Keratinocyte (primary cell): ENCODE measurements at regions not wholly inside any gene's neighbourhood (a gene's known extent, or its start where the extent isn't known, plus 50 kb on each side); places are given as distances from the start of the nearest gene placed in this dataset.

Source experiments
- DNase-seq: peaks from one replicate; pipeline ENCODE4 v3.0.0-alpha.2; 2011; ENCODE audit warnings: low read depth, missing footprints, low spot score
- FAIRE-seq: peaks from 2 replicates; lab custom pipeline; 2011; peaks lifted over from hg19 to GRCh38; lab: Jason Lieb, UNC
- H2AFZ ChIP-seq: 2 replicates; pipeline ENCODE4 v1.6.0; 2012; ENCODE audit warnings: low read length, control low read depth, inconsistent platforms; ENCODE audit not compliant: control insufficient read depth
- H3K27ac ChIP-seq: 2 replicates; pipeline ENCODE4 v1.5.1; 2011; ENCODE audit warnings: low read length; ENCODE audit not compliant: control insufficient read depth, insufficient read depth
- H3K27me3 ChIP-seq: 3 replicates; pipeline ENCODE4 v1.6.0; 2011; ENCODE audit warnings: low read length; ENCODE audit not compliant: control insufficient read depth, insufficient read depth; ENCODE audit errors: extremely low read depth
- H3K36me3 ChIP-seq, 2 experiments: 2 replicates in 1 of 2; 3 replicates in 1 of 2; pipeline ENCODE4 v1.5.1; 2011; ENCODE audit warnings: low read length in 2 of 2, mild to moderate bottlenecking in 1 of 2; ENCODE audit not compliant: control insufficient read depth in 2 of 2, insufficient read depth in 2 of 2; ENCODE audit errors: extremely low read depth in 1 of 2
- H3K4me1 ChIP-seq: 3 replicates; pipeline ENCODE4 v1.5.1; 2011; ENCODE audit warnings: low read length; ENCODE audit not compliant: control insufficient read depth, insufficient read depth; ENCODE audit errors: extremely low read depth
- H3K4me2 ChIP-seq: 3 replicates; pipeline ENCODE4 v1.6.0; 2011; ENCODE audit warnings: low read depth, low read length; ENCODE audit not compliant: control insufficient read depth, insufficient read depth; ENCODE audit errors: extremely low read depth
- H3K4me3 ChIP-seq, 3 experiments: fragments of 200-600 bp in 1 of 3; sonication (generic) in 1 of 3; 2 replicates in 2 of 3; 3 replicates in 1 of 3; pipeline ENCODE4 v1.5.1; 2011 to 2016; ENCODE audit warnings: low read length in 3 of 3, mild to moderate bottlenecking in 3 of 3, control low read depth in 2 of 3, inconsistent platforms in 1 of 3, low read depth in 1 of 3, mixed read lengths in 1 of 3, mixed run types in 1 of 3, moderate library complexity in 1 of 3; ENCODE audit not compliant: control insufficient read depth in 2 of 3, insufficient read depth in 2 of 3; ENCODE audit errors: extremely low read depth in 1 of 3
- H3K79me2 ChIP-seq: 2 replicates; pipeline ENCODE4 v1.6.0; 2012; ENCODE audit warnings: low read length; ENCODE audit not compliant: control insufficient read depth, insufficient read depth
- H3K9ac ChIP-seq: 3 replicates; pipeline ENCODE4 v1.6.0; 2011; ENCODE audit warnings: low read length; ENCODE audit not compliant: control insufficient read depth, insufficient read depth; ENCODE audit errors: extremely low read depth
- H3K9me1 ChIP-seq: 3 replicates; pipeline ENCODE4 v1.6.0; 2011; ENCODE audit warnings: low read length; ENCODE audit not compliant: control insufficient read depth, insufficient read depth; ENCODE audit errors: extremely low read depth
- H3K9me3 ChIP-seq: 2 replicates; pipeline ENCODE4 v1.5.1; 2012; ENCODE audit warnings: low read depth, low read length; ENCODE audit not compliant: control insufficient read depth
- H4K20me1 ChIP-seq: 3 replicates; pipeline ENCODE4 v1.6.0; 2011; ENCODE audit warnings: low read length; ENCODE audit not compliant: control insufficient read depth, insufficient read depth; ENCODE audit errors: extremely low read depth
- CTCF ChIP-seq, 3 experiments: IDR thresholded peaks in 1 of 3; conservative IDR thresholded peaks in 1 of 3; optimal IDR thresholded peaks in 1 of 3; 2 replicates in 2 of 3; 3 replicates in 1 of 3; pipeline versions ENCODE3 to v1.5.1; 2011; ENCODE audit warnings: low read length in 3 of 3, mild to moderate bottlenecking in 3 of 3, moderate library complexity in 2 of 3, control low read depth in 1 of 3, inconsistent platforms in 1 of 3; ENCODE audit not compliant: insufficient read depth in 2 of 3; ENCODE audit errors: extremely low read depth in 1 of 3
- EZH2 ChIP-seq: IDR thresholded peaks from one replicate; pipeline ENCODE4 v1.6.1; 2012; ENCODE audit warnings: inconsistent platforms, mild to moderate bottlenecking, low read length, moderate library complexity
- dilution Hi-C: fragments of 300-500 bp; cut with MboI; formaldehyde crosslinking; loops from one replicate; pipeline ENCODE4 v1.7.0; 2020; ENCODE audit warnings: low sequenced_read_pairs; ENCODE audit not compliant: extremely low pct_ligation_motif_present

GRCh38 chr5:34535944-34536623 is 120.0 kb upstream of the RAI14 start:
- Histone ChIP-seq H3K9ac (no peak overlapping the region), H3K27ac (no peak overlapping the region), H3K9me1 (no peaks in the 10 kb centered on the region), H3K4me2 (no peak overlapping the region), H3K4me3 (no peak overlapping the region), H3K79me2 (no peaks in the 10 kb centered on the region), H3K36me3 (no peaks in the 10 kb centered on the region), H4K20me1 (no peaks in the 10 kb centered on the region), H2AFZ (no peak overlapping the region), H3K4me1 (peaks cover 12% of the 10 kb centered on the region), H3K9me3 (no peaks in the 10 kb centered on the region), H3K27me3 (no peaks in the 10 kb centered on the region)
- FAIRE-seq (no peak), DNase-seq (no peak)
- dilution Hi-C loops = no loop called here
- TF ChIP-seq CTCF (optimal IDR thresholded peaks at IDR 0.05 in 1 of 3, IDR thresholded peaks at IDR 0.05 in 1 of 3, conservative IDR thresholded peaks at IDR 0.05 in 1 of 3; ENCODE audit: extremely low read depth in 1 of 3, insufficient read depth in 2 of 3, low read length in 3 of 3) = no peak
- TF ChIP-seq EZH2 = no peak

GRCh38 chr5:34536699-34537098 is 119.4 kb upstream of the RAI14 start:
- TF ChIP-seq EZH2 = no peak
- TF ChIP-seq CTCF (optimal IDR thresholded peaks at IDR 0.05 in 1 of 3, IDR thresholded peaks at IDR 0.05 in 1 of 3, conservative IDR thresholded peaks at IDR 0.05 in 1 of 3; ENCODE audit: extremely low read depth in 1 of 3, insufficient read depth in 2 of 3, low read length in 3 of 3) = no peak
- H3K4me3 ChIP-seq = no peak overlapping the region
- H3K9me3 ChIP-seq = no peaks in the 10 kb centered on the region
- dilution Hi-C loops = no loop called here
- no peak overlapping the region for H3K9ac ChIP-seq
- no peak for DNase-seq
- FAIRE-seq = no peak
- no peaks in the 10 kb centered on the region for H3K27me3 ChIP-seq
- no peaks in the 10 kb centered on the region for H3K36me3 ChIP-seq
- H3K27ac ChIP-seq = no peak overlapping the region
- no peaks in the 10 kb centered on the region for H4K20me1 ChIP-seq
- H3K4me2 ChIP-seq = no peak overlapping the region
- no peaks in the 10 kb centered on the region for H3K79me2 ChIP-seq
- H3K4me1 ChIP-seq = peaks cover 12% of the 10 kb centered on the region
- H3K9me1 ChIP-seq = no peaks in the 10 kb centered on the region
- no peak overlapping the region for H2AFZ ChIP-seq
